AG20443 (cell line): ENCODE measurements at regions not wholly inside any gene's neighbourhood (a gene's known extent, or its start where the extent isn't known, plus 50 kb on each side); places are given as distances from the start of the nearest gene placed in this dataset.

Experiments
- DNase-seq: peaks from one replicate; pipeline ENCODE4 v3.0.0; 2012; ENCODE audit warnings: low spot score, mixed read lengths

DNA sequence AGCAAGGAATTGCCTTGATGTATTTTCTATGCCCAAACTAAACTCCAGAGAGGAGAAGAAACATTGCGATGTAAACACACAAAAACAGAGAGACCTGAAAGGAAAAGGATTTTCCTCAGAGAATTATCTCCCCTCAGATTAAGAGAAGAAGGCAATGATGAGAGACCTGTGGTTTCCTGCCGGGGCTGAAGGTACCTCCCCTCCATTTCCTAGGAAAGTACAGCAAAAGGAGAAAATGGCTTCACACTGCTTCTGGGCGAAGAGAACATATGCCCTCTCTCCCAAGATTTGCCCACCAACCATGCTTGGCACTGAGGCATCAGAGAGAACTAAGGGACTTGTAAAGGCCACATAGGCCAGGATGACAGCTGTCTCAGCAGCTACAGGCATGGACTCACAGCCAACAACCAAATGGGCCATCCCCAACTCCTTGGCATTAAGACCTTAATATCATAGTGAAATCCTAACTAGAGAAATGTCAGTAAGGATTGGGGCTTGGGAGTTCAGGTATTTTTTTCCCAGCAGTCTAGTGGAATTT is 523.0 kb downstream of the PTPRC start:
- DNase-seq = no peak

DNA sequence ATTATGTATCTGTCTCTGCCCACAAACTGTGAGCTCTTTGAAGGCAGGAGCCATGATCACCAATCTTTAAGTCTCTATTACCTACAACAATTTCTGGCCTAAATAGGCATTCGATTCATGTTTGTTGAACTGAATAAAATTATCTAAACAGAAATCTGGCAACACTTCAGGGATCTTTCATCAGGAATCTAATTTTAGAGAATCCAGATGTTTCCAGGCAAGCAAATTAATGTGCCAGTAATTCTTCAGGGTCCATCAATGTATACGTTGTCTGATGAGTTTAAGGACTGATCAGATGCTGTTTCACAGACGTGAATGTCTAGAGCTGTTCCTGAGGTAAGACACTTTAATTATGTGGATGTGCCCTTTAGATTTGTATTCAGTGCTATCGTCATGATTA is 524.4 kb downstream of the PTPRC start:
- DNase-seq = no peak

DNA sequence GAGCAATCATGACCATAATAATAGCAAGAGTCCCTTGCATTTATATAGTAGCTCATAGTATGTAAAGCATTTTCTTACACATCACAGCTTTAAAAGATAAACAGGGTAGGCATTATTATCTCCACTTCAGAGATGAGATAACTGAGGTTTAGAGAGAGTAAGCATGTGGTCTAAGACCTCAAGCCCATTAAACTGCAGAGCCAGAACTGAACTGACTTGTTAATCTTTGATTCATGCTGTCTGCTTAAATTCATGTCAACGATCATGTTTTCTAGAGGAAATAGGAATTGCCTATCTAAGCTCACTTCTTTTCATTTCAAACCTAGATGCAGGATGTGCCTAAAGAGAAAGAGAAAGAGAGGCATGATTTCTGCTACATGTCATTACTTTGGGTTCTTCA is 524.8 kb downstream of the PTPRC start:
- DNase-seq = no peak

DNA sequence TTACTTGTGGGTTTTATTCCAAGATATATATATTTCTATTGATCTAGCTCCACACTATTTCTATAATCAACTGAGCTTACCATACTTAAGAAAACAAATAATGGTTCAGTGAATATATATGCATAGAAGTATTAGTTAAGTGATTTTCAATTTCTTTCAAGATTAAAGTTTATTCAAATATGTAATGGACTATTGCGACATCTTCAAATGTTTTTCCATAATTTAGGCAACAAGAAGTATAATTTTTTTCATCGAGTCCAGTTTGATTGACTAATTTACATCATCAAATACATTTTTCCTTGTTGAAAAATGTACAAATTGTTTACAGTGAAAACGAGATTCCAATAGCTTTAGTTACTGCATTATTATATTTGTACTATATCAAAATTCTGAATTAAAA is 528.6 kb downstream of the PTPRC start:
- no peak for DNase-seq

DNA sequence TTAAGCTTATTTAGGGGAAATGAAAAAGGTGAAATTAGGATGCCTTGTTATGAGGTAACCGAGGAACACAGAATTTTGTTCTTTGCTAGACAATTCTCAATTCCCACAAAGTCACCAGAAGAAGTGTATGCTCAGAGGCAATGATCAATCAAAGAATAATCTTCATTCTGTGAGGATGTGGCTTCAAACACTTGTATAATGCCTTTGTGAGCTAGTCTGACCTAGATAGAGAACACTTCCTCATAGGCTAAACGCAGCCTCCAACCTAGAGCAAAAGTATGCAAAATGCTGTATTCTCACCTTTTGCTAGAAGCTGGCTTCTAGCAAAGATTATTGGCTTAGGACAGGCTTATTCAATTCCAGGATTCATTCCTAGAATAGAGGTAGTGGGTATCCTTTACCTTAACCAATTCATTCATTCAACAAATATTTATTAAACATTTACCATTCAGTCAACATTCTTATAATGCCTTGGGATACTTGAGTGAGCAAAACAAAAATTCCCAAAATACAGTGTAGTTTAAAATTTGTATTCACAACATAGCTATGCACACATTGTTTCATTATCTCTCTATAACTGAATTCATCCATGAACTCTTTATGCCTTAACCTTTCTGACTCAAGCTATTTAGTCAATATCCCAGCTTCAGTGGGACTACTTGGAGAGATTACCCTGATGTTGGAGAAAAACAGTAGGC is 530.2 kb downstream of the PTPRC start:
- DNase-seq = no peak

DNA sequence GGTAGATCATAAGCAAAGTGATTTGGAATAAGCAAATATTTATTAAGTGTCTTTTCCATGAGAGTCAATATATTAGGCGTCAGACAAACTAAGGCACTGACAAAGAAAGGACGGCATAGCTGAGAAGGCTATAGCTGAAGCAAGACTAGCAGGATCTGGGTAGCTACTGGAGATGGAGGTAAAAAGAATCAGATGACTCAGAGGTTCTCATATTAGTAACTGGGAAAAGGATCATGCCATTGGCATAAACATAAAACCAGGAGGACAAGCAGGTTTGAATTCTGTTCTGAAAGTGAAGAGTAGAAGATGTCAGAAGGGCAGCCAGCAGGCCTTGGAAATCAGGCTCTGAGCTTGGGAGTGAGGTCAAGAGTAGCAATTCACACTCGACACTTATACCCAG is 531.9 kb downstream of the PTPRC start:
- no peak for DNase-seq

DNA sequence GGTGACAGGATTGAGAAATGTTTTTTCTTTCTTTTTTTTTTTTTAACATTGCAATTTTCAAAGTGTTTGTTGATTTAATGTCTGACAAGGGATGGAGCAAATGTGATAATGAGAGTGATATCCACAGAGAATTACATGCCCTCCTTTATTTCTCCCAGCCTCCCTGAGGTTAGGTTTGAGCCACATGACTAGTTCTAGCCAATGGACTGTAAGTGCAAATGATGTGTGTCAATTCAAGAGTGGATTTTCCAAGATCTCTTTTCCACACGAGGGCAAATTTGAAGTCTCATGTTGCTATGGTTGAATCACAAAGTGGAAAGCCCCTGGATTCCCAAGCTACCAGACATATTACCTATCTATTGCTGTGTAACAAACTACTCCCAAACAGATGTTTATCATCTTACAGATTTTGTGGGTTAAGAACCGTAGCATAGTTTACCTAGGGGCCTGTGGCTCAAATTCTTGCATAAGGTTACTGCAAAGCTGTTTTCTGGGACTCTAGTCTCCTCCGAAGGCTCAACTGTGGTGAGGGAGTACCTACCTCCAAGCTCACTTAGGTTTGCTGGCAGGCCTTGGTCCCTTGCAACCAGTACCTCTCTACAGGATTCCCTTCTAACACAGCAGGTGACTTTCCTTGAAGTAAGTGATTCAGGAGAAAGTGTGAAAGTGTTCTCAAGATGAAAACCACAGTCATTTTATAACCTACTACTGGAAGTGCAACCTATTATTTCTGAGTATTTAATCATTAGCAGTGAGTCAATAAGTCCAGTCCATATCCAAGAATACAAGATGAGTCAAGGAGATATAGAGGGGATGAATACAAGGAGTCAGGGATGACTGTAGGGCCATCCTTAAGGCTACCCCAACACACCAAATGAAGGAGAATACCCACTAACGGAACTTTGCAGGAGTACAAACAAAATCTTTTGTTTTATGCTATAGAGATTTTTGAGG is 533.6 kb downstream of the PTPRC start:
- no peak for DNase-seq

DNA sequence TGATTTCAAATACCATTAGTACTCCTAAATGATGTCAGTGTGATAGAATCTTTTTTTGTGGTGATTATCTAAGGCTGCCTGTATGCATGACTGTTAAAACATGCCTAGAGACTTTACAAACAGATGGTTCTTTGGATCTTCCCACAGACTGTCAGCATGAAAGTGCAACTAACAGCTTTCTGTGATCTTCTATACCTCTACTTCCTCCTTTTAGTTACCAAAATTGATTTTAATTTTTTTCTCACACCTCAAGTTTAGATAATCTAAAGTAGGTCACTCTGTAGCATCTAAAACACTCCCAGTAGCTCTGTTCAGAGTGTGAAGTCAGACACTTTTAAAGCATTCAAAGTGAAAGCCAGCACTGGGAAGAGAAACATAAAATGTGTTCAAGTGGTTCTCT is 534.5 kb downstream of the PTPRC start:
- DNase-seq = no peak

DNA sequence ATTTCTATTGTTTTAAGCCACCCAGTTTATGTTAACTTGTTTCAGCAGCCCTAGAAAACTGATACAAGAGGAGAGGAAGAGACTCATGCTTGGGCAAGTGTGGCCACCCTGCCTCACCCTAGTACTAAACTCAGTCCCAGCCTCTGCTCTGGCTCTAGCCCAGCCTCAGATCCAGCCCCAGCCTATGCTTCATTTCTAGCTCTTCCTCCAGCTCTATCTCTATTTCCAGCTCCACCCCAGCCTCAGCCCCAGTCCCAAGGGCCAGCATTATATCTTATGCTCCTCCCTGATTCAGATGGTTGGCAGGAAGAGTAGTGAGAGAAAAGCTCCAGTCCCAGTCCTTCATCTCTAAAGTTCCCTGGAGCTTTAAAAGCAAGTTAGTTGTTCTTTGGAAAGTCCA is 535.5 kb downstream of the PTPRC start:
- DNase-seq = no peak

DNA sequence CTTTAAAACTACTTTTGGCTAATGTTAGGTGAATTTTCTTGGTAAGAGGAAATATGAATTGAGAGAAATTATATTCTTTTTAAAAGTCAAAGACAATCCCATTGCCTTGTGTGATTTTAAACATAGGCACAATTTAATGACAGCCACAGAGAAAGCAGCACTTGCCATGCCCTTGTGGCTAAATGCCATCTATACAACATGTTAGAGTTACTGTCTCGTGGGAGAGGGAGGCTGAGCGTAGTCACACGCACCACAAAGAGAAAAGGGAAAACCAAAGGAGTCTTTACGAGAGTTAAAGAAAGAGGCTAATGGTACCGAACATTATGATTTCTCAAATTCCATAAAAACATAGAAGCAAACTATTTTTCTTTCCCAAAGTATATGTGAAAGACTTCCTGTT is 537.9 kb downstream of the PTPRC start:
- DNase-seq = no peak

DNA sequence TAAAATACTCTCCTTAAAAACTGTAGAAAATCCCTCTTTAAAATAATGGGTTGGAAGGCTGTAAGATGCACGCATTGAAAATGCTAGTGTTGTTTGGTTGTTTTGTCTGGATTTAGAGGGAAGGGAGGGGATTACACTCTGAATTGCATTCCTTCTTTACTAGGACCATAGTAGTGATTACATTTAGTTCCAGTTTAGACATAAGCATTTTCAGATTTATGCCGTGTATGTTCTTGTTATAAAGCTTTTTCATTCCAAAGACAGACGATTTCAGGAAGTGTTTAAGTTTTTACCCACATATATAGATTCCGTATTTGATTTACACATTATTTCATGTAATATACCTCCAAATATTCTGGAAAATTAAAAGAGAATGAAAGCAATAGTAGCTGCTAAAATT is 538.4 kb downstream of the PTPRC start:
- DNase-seq = no peak

DNA sequence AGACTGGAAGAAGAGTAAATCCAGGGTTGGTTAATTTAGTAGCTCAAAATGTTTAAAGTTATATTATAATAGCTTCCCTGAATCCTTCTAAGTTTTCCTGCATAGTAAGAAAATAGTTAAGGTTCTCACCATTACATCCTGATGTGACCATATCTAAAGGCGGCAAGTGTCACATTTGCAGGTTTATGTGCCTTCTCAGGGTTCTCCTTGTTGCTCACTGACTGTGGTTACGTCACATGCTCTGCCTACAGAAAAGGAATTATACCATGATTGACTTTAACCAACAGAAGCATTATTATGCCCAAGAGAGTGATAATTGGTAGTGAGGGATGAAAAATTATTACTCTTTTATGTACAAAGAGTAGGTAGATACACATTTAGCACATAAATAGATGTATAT is 539.8 kb downstream of the PTPRC start:
- no peak for DNase-seq

DNA sequence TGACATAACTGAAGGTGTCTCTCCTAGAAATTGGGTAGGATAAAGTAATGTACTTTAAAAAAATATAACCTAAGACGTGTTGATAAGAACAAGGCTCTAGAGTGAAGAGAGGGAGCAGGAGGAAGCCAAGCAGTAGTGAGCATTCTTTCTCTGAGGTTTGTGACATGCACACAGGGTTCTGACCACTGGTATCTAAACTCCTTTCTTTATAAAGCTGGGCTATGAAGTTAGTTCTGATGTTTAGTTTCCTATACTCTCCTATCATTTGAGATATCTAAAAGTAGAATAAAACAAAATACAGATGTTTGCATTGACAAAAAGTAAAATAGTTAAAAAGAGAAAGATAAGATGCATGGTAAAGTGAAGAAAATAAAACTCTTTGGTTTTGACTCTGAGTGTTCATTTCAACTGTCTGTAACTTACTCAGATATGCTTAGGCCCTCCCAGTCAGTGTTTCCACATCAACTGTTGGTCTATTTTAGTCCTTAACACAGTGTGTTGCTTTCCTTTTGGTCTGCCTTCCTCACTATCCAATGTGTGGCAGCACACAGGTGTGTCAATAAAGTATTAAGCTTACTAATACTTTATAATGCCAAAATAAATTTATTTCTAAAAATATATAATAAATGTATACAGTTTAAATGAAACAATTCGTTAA is 543.5 kb downstream of the PTPRC start:
- DNase-seq = no peak

DNA sequence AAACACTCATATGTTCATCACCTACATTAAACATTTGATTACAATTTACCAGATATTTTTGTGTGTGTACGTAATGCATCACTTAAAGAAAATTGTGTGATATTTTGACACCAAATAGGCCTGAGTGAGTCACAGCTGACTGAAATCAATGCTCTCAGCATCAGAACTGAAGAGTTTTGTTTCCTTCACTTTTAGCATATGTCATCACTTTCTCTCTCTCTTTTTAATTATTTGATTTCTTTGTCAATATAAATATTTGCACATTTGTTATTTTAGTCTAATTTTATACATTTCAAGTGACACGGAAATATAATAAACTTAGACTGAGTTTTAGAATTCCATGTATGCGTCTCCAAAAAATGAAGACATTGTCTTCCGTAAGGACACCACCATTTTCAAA is 545.3 kb downstream of the PTPRC start:
- no peak for DNase-seq

DNA sequence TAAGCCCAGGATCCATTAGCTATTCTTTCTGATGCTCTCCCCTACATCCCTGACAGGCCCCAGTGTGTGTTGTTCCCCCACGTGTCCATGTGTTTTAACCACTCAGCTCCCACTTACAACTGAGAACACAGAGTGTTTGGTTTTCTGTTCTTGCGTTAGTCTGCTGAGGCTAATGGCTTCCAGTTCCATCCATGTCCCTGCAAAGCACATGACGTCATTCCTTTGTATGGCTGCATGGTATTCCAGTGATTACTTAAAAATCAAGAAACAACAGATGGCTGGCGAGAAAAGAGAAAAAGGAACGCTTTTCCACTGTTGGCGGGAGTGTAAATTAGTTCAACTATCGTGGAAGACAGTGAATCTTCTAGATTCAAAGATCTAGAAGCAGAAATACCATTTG is 556.0 kb downstream of the PTPRC start:
- DNase-seq = no peak

DNA sequence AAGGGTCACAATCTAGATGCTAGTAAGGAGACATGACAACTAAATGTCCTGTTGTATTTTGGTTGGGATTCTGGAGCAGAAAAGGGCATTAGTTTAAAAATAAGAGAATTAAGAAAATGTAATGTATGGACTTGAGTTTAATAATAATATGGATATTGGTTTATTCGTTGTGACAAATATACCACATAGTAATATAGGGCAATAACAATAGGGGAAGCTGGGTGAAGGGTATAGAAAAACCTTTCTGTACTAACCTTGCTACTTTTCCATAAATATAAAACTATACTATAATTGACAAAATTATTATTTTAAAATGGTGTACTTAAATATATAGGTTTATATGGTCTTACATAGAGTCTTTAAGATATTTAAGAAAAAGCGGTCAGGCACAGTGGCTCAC is 558.9 kb downstream of the PTPRC start:
- no peak for DNase-seq

DNA sequence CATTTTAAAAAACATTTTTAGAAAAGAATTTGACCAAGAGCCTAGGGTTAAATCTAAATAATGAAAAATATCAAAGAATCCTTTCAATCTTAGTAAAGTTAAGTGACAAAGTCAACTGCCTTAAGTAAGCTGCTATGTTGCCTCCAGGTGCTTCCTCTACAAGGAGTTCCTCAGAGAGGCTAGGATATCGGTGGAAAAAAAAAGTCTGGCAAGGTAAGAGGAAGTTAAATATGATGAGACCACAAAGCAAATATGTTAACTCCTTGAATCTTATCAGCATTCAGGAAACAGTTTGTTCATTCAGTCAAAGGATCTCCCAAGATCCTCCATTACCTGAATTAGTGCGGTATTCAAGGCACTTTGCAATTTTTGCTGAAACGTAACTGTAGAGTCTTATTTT is 563.5 kb downstream of the PTPRC start:
- DNase-seq = no peak

DNA sequence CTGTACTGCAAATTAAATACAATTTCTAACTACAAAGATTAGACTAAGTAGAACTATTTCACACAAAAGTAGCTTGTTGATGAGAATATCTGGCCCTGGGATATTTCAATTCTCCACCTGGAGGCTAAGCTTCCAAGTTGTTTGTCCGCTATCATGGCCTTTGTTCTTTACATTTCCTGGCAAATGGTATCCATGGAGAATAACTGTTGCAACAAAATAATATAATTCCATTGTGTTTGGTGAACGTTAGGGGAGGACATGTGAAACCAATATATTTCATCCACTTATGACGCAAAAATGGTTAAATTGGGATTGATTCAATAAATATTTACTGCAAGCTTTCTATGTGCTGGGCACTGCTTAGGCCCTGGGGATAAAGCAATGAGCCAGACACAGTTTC is 565.4 kb downstream of the PTPRC start:
- no peak for DNase-seq

DNA sequence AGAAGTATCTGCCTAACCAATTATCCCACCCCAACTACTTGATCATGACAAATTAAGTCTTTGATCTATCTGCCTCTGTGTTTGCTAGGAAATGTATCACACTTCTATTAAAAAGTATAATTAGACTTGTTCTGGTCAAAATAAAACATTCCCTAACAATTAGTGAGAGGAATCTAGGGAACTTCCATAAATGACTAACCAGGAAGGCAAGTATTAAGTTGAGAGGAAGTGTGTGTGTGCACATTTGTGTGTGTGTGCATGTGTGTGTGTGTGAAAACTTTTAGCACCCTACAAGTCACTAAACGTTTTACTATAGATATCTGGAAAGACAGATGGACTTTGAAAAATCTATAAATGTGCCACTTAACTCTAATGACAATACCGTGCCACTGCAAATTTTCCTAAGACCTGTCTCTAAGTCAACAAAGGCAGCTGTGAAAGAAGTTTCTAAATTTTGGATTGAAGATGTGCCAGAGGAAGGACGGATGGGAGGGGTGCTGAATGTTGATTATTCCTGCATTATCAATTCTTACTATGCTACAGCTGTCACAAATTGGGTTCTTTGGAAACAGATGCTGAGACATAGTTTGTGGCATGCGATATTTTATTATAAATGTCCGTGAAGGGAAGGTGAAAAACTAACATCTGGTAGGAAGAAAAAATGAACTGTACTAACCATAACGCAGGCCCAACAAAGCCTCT is 567.1 kb downstream of the PTPRC start:
- DNase-seq = no peak

DNA sequence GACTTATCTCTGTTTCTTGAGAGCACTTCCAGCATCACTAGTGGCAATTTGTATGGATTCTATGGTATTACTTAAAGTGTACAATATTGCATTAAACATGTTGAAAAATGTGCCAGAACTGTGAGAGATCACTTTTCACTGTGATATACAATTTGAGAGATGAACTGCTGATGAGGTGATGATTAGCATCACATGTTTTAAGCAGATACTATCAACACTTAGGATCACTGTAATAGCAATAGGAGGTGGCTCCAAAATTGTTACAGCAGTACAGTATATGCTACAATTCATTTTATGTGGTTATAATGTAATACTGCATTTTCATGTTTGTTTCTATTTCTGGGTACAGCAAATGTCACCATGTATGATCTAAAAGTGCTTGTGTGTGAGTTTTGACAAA is 570.0 kb downstream of the PTPRC start:
- no peak for DNase-seq

DNA sequence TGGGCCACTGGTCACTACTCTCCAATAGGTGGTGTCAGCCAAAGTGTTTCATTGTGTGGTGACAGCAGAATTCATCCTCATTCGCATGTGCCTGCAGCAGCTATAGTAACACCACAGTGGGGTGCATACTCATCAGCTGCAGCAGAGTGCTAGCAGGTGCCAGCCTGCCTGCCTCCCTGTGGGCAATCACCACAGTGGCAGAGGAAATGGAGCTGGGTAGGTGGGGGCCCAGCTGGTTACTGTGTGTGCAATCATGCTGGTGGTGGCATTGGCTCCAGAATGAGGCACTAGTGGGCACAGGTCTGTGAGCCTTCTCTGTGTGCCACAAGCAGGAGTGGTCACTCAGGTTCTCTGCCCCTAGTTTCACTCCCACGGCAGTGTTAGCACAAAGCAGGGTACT is 579.2 kb downstream of the PTPRC start:
- no peak for DNase-seq

DNA sequence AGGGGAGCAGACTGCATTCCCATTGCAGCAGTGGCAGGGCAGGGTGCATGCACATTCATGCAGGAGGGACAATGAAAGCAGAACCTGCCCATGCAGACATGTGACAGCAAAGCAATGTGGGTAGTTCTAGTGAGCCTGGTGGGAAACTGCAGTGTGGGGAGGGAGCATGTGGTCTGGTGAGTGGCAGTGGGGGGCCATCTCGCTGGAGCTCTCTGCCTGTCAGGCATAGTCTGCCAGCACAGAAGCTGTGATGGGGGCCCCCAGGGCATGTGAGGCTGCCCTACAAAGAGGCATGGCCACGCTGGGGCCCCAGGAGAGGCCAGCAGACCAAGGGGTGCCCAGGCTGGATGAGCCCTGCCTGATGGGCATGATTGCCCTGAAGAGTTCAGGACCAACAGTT is 579.7 kb downstream of the PTPRC start:
- no peak for DNase-seq
